HepG2 (cell line): ENCODE measurements at regions not wholly inside any gene's neighbourhood (a gene's known extent, or its start where the extent isn't known, plus 50 kb on each side); places are given as distances from the start of the nearest gene placed in this dataset.

ENCODE experiments used
- ATAC-seq: fragments of 200-7000 bp; cut with Tn5 transposase; 3 replicates; pipeline ENCODE4 v1.9.1; 2020; ENCODE audit warnings: mild to moderate bottlenecking, moderate library complexity
- BruUV-seq: library from RNA; stranded (reverse); fragments of 400-500 nt; replicated peaks from 2 replicates; lab custom pipeline; 2021; lab: Mats Ljungman, UMichigan
- CTCF ChIA-PET: fragments of 300-600 bp; formaldehyde crosslinking; extraction: SDS; loops from one replicate; lab custom pipeline; 2021; ENCODE audit warnings: low total read pairs, inconsistent platforms, low intra/inter-chr PET ratio; lab: Yijun Ruan, JAX
- POLR2A ChIA-PET: fragments of 350-600 bp; sonication (Branson Sonifier 250); formaldehyde crosslinking; loops from one replicate; lab custom pipeline; 2020; ENCODE audit warnings: antibody characterized with exemption, inconsistent platforms; lab: Yijun Ruan, JAX
- DNase-seq: peaks from one replicate; pipeline ENCODE4 v3.0.0-alpha.2; 2015; ENCODE audit warnings: low spot score
- FAIRE-seq: peaks from 3 replicates; lab custom pipeline; 2011; peaks lifted over from hg19 to GRCh38; lab: Jason Lieb, UNC
- H2AFZ ChIP-seq: one replicate; pipeline ENCODE4 v1.6.1; 2011; ENCODE audit warnings: low read length, inconsistent platforms
- H3K27ac ChIP-seq: fragments of 300-600 bp; 3 replicates; pipeline ENCODE4 v1.8.0; 2011; ENCODE audit warnings: mixed run types, mild to moderate bottlenecking, mixed read lengths, low read length, inconsistent platforms; ENCODE audit not compliant: insufficient read depth; ENCODE audit errors: extremely low read length
- H3K27me3 ChIP-seq, 2 experiments: fragments of 200-600 bp in 1 of 2; 2 replicates in 1 of 2; 3 replicates in 1 of 2; pipeline versions ENCODE4 v1.6.0 to v1.8.0; 2011; ENCODE audit warnings: low read length in 2 of 2, mild to moderate bottlenecking in 2 of 2, moderate library complexity in 2 of 2, inconsistent platforms in 1 of 2; ENCODE audit not compliant: insufficient read depth in 2 of 2, control insufficient read depth in 1 of 2
- H3K36me3 ChIP-seq, 2 experiments: fragments of 200-600 bp in 1 of 2; replicated peaks in 1 of 2; 2 replicates in 1 of 2; 3 replicates in 1 of 2; pipeline versions ENCODE4 v1.5.1 to v1.8.0; 2011; ENCODE audit warnings: low read length in 2 of 2, inconsistent platforms in 1 of 2; ENCODE audit not compliant: insufficient read depth in 2 of 2, control insufficient read depth in 1 of 2
- H3K4me1 ChIP-seq: 2 replicates; pipeline ENCODE4 v1.5.1; 2012; ENCODE audit warnings: low read length, inconsistent platforms; ENCODE audit not compliant: insufficient read depth
- H3K4me2 ChIP-seq: 2 replicates; pipeline ENCODE4 v1.6.0; 2011; ENCODE audit warnings: low read depth, low read length, inconsistent platforms
- H3K4me3 ChIP-seq, 3 experiments: fragments of 200-600 bp in 1 of 3; sonication (generic), shearing (Covaris generic) in 1 of 3; replicated peaks in 1 of 3; 2 replicates each; pipeline ENCODE4 v1.5.1; 2011 to 2016; ENCODE audit warnings: low read length in 3 of 3, inconsistent platforms in 2 of 3, low read depth in 2 of 3, mild to moderate bottlenecking in 2 of 3, control low read depth in 1 of 3, mixed read lengths in 1 of 3; ENCODE audit not compliant: insufficient read depth in 1 of 3
- H3K79me2 ChIP-seq: one replicate; pipeline ENCODE4 v1.6.1; 2011; ENCODE audit warnings: low read length, inconsistent platforms; ENCODE audit not compliant: insufficient read depth
- H3K9ac ChIP-seq: 2 replicates; pipeline ENCODE4 v1.6.0; 2011; ENCODE audit warnings: mild to moderate bottlenecking, low read depth, low read length, inconsistent platforms; ENCODE audit not compliant: insufficient read depth
- H3K9me3 ChIP-seq: 2 replicates; pipeline ENCODE4 v1.5.1; 2012; ENCODE audit warnings: mild to moderate bottlenecking, low read length
- H4K20me1 ChIP-seq: 2 replicates; pipeline ENCODE4 v1.6.0; 2011; ENCODE audit warnings: inconsistent platforms, mild to moderate bottlenecking, low read length, moderate library complexity; ENCODE audit not compliant: insufficient read depth
- ETV5 ChIP-seq: IDR thresholded peaks from 2 replicates; pipeline ENCODE4 v1.6.1; 2018; ENCODE audit warnings: missing biosample characterization, missing genetic modification reagents, inconsistent platforms, borderline replicate concordance
- NFAT5 ChIP-seq: sonication (generic); formaldehyde crosslinking; IDR thresholded peaks from 2 replicates; pipeline ENCODE4 v1.4.0; 2020; ENCODE audit warnings: missing genetic modification reagents
- SRSF4 ChIP-seq: fragments of 200-400 bp; formaldehyde crosslinking; IDR thresholded peaks from one replicate; pipeline ENCODE4 v1.6.1; 2018; ENCODE audit warnings: mild to moderate bottlenecking, low read depth, low read length, moderate library complexity; ENCODE audit not compliant: poor library complexity, severe bottlenecking
- ZBTB4 ChIP-seq: sonication (generic); formaldehyde crosslinking; IDR thresholded peaks from 2 replicates; pipeline ENCODE4 v1.4.0; 2020; ENCODE audit warnings: missing genetic modification reagents, mild to moderate bottlenecking, borderline replicate concordance
- ZNF414 ChIP-seq: sonication (generic); formaldehyde crosslinking; IDR thresholded peaks from 2 replicates; pipeline ENCODE4 v1.5.0; 2020; ENCODE audit warnings: missing genetic modification reagents
- ZNF513 ChIP-seq: sonication (generic); formaldehyde crosslinking; conservative IDR thresholded peaks from 2 replicates; pipeline ENCODE4 v1.5.0; 2020; ENCODE audit warnings: missing genetic modification reagents
- ZNF879 ChIP-seq: sonication (generic); formaldehyde crosslinking; IDR thresholded peaks from 2 replicates; pipeline ENCODE4 v1.8.1; 2023; ENCODE audit warnings: missing genetic modification reagents
- WGBS: methylation state at CpG from one replicate; pipeline ENCODE4 v1.1.6; 2017; ENCODE audit warnings: low lambda C conversion rate; 5-methylcytosine and 5-hydroxymethylcytosine counted together
- in situ Hi-C: cut with HindIII; loops from 2 replicates; pipeline ENCODE4 v1.10.0; 2017; ENCODE audit warnings: low pct_unique_long_range_greater_than_20kb; ENCODE audit not compliant: extremely low pct_ligation_motif_present
- intact Hi-C: fragments of 100-400 bp; cut with micrococcal nuclease; formaldehyde crosslinking; loops from one replicate; pipeline ENCODE4 v1.10.0; 2022; ENCODE audit not compliant: unreplicated experiment

- TF ChIP-seq NFAT5 = no peak
These were observed 893.0 kb downstream of the SORCS3 start (continued) for GRCh38 chr10:105534086-105534485.

- in situ Hi-C loops = no loop called here
- DNase-seq = no peak
- BruUV-seq = no TSS peak
- TF ChIP-seq ZNF414 = no peak
- no peak for TF ChIP-seq ZNF879 (CRISPR knock-in tag)
- no peak for TF ChIP-seq ZBTB4 (CRISPR knock-in tag)
- TF ChIP-seq ETV5 (CRISPR knock-in tag) = no peak
- no peak for TF ChIP-seq SRSF4
- no peak for TF ChIP-seq ZNF513 (CRISPR knock-in tag)
These were observed 875.4 kb downstream of the SORCS3 start for GRCh38 chr10:105516511-105516910.

More at GRCh38 chr10:105516511-105516910, 875.4 kb downstream of the SORCS3 start:
- H3K36me3 ChIP-seq = no peaks in the 10 kb centered on the region
- POLR2A ChIA-PET = no interaction called here
- FAIRE-seq (no peak), ATAC-seq (no peak)
- H3K4me3 ChIP-seq = no peak overlapping the region
- CTCF ChIA-PET = no interaction called here
- no peak overlapping the region for H3K27ac ChIP-seq
- no peaks in the 10 kb centered on the region for H3K79me2 ChIP-seq
- H3K27me3 ChIP-seq = no peaks in the 10 kb centered on the region
- no peak overlapping the region for H3K4me2 ChIP-seq
- no peak overlapping the region for H2AFZ ChIP-seq
- intact Hi-C loops = no loop called here
- peaks cover 76% of the 10 kb centered on the region for H3K9me3 ChIP-seq
- H3K4me1 ChIP-seq = no peaks in the 10 kb centered on the region
- 13% methylated on average over 2 of the region's 2 CpGs for WGBS
- H4K20me1 ChIP-seq = no peaks in the 10 kb centered on the region
- no peak overlapping the region for H3K9ac ChIP-seq
